ENCODE measurements at regions not wholly inside any gene's neighbourhood (a gene's known extent, or its start where the extent isn't known, plus 50 kb on each side); places are given as distances from the start of the nearest gene placed in this dataset.

- DNase-seq: no peak
These were observed 313.3 kb upstream of the SP8 start for GRCh38 chr7:21099955-21100354.

DNA sequence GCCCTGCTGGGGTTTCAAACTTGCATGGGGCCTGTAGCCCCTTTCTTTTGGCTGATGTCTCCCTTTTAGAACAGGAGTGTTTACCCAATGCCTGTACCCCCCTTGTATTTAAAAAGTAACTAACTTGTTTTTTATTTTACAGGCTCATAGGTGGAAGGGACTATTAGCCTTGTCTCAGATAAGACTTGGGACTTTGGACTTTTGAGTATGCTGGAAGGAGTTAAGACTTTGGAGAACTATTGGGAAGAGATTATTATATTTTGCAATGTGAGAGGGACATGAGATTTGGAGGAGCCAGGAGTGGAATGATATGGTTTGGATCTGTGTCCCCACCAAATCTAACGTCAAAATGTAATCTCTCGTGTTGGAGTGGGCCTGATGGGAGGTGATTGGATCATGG, 314.9 kb upstream of the SP8 start:
- no peak for DNase-seq

GRCh38 chr7:21103426-21104123, 316.9 kb upstream of the SP8 start:
- no peak for DNase-seq

- DNase-seq: no peak
These were observed 317.4 kb upstream of the SP8 start for GRCh38 chr7:21104124-21104500.

- DNase-seq: no peak
These were observed 319.6 kb upstream of the SP8 start for GRCh38 chr7:21106296-21106732.

- DNase-seq: no peak
These were observed 320.4 kb upstream of the SP8 start for GRCh38 chr7:21107101-21107500.

DNA sequence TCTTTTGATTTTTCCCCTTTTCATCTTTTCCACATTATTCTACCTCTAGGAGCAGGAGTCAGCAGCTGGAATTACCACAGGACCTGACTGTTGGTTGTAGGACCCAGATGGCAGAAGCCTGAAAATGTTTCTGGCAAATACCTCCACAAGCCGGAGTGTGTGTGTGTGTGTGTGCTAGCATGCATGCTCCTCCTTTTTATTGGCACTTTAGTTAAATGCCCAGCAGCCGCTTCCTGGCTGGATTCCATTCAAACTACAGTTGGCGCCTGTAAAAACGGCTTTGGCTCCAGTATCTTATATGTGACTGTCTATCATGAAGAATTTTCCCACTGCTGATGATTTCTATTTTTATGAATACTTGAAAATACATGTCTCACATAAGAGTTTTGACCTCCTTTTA, 319.7 kb upstream of the SP4 start:
- DNase-seq: no peak

DNA sequence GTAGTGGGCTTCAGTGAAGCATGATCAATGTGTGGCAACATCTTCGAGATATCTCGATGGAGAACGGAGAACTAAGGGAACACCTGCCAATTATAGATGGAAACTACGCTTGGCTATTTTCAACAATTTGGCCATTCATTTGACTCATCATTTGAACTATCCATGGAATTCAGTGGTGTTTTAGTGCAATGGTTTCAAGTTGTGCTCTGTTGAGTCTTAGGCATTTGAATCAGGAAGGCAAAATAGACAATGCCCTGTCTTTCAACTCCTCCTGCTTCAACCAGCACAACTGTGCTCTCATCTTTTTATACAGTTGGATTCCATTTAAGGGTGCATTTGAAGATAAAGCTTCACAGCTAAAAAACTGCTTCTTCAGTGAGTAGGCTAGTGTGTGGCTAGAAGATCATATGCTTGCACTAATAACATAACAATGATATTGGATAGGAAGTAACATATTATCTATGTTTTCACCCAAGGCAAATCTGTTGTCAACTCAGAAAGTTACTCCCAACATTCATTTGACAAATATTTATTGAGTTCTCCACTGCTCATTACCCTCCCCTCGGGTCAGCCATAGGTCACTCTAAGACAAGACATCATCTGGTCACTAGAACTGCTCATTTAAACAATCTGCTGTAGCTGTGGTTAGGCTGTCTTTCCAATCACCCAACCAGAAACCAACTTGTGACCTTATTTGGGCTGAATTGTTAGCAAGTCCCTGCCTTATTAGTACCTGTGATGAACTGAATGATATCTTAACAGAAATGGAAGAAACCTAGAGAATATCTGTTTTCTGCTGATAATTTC, 314.1 kb upstream of the SP4 start:
- DNase-seq: no peak

- DNase-seq: no peak
These were observed 304.3 kb upstream of the SP4 start for GRCh38 chr7:21123586-21123985.

GRCh38 chr7:21125297-21125696, 302.6 kb upstream of the SP4 start:
- no peak for DNase-seq

GRCh38 chr7:21128062-21128817, 299.6 kb upstream of the SP4 start:
- DNase-seq: no peak

- DNase-seq: no peak
These were observed 296.0 kb upstream of the SP4 start for GRCh38 chr7:21131897-21132296.

DNA sequence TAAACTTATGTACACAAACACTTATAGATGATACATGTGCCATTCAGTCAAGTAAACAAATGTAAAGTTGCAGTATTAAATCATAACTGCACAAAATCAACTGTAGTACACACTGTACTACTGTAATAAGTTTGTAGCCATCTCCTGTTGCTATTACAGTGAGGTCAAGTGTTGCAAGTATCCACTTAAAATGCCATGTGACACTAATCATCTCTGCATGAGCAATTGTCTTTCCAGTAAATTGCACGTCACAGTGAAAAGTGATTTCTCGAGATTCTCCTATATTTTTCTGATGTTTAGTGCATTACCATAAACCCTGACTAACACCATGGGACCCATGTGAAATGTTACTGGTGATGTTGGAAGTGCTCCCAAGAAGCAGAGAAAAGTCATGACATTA, 293.3 kb upstream of the SP4 start:
- DNase-seq: no peak

- no peak for DNase-seq
These were observed 292.4 kb upstream of the SP4 start for GRCh38 chr7:21135437-21135836.

DNA sequence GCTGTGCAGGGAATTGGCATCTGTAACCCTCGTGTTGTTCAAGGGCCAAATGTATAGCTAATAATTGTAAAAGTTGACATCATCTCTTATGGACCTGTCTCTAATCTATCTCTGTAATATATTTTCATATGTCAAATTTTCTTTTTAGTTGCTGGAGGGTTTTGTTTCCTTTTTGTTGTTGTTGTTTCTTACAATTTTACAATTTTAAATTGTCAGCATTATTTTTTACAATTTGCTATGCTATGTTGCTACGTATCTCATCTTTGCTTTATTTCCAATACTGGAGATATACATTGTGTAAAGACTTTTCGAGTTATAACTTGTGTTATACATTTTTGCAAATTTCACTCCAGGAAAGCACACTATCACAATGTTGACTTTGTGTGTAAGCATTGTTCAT, 290.2 kb upstream of the SP4 start:
- no peak for DNase-seq

DNA sequence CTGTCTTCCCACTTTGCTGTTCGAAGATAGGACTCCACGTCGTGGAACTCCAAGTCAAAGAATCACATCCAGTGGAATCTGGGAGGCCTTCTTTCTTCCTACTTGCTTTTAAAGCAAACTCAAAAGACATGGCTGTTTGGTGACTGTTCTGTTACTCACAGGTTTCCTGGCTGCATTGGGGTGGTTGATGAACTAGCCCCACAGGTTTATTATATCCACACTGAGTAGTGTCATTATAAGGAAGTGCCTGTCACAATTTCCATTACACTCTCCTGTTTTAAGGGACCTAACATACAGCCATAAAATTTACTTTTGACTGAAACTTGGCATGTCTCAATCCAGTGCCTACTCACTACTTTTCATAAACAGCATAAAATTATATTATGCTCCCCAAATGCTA, 287.3 kb upstream of the SP4 start:
- no peak for DNase-seq

DNA sequence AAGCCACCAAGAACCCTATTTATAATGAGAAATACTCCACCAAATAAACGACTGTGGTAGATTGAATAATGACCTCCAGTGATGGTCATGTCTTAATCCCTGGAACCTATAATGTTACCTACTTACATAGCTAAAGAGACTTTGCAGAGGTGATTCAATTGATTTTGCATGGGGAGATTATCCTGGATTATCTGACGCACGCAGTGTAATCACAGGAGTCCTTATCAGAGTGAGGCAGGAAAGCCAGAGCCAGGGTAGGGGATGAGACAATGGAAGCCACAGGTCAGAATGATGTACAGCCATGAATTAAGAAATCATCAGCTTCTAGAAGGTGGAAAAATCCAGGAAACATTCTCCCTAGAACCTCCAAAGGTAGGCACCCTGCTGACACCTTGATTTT, 286.4 kb upstream of the SP4 start:
- DNase-seq: no peak

DNA sequence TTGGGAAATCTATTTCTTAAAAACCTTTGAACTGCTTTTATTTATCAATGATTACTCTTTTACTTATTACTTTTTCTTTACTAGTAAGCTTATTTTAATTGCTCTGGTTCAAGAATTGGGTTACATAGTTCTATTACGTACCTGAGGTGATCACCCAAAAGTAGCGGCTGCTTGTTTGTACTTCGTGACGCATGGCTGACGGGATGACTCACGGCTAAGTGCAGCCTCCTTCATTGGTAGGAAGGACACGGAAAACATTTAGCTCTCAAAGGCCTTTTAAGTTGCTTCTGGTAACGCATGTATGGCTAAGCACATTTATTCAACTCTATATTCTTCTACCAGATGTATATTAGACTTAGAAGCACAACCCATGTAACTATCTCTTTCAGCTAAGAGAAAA, 285.8 kb upstream of the SP4 start:
- no peak for DNase-seq

GRCh38 chr7:21146642-21147423, 281.1 kb upstream of the SP4 start:
- DNase-seq: no peak

DNA sequence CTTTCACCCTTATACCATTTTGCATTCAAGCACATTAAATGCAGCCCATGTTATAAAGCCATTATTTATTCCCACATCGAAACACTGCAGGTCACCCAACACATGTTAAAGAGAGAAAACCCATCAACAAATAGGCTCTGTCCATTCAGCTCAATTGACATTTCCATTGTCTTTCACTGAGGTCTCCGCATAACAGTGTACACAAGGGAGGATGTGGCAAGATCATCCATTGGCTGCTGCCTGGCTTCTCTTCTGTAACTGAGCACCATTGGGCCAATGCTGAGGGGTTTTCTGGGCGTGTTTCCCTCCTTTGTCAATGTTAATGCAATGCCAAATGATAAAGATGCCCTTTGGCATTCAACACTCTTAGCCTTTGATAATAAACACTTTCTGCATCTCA, 278.1 kb upstream of the SP4 start:
- no peak for DNase-seq

- no peak for DNase-seq
These were observed 273.3 kb upstream of the SP4 start for GRCh38 chr7:21154614-21155013.

GRCh38 chr7:21159506-21159905, 268.4 kb upstream of the SP4 start:
- no peak for DNase-seq

DNA sequence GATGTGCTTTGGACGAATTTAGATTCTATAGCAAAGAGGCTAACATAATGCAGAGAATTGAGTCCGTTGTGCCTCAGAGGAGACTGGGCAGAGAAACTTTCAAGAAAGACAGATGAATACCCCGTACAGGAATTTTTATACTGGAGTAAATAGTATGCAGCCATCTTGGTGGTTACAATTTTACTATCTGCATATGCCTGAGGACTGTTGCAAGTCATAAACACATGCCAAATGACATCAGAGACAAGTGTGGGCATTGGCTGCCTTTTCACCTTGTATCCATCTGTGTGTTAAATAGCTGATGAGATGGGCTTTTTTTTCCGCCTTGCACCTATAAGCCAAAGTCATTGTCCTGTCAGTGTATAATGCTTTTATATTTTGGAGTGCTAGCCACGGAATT, 267.5 kb upstream of the SP4 start:
- no peak for DNase-seq

Data from fibroblast of skin of right quadriceps (primary cell).